ENCODE measurements at regions not wholly inside any gene's neighbourhood (a gene's known extent, or its start where the extent isn't known, plus 50 kb on each side); places are given as distances from the start of the nearest gene placed in this dataset.

GRCh38 chr7:54678763-54679489 is 80.1 kb downstream of the SEC61G start:
- TF ChIP-seq CTCF (IDR thresholded peaks at IDR 0.05) (no peak), POLR2A (IDR thresholded peaks at IDR 0.05) (no peak)

All from testis (tissue), 2 donors.